ENCODE measurements at regions not wholly inside any gene's neighbourhood (a gene's known extent, or its start where the extent isn't known, plus 50 kb on each side); places are given as distances from the start of the nearest gene placed in this dataset.

GRCh38 chr10:83881661-83882060, 257.6 kb upstream of the GHITM start:
- TF ChIP-seq SIN3A (IDR thresholded peaks at IDR 0.05; ENCODE audit: low read depth): no peak
- no peak for TF ChIP-seq CTCF (IDR thresholded peaks at IDR 0.05 in 2 of 3, conservative IDR thresholded peaks at IDR 0.05 in 1 of 3; ENCODE audit: borderline replicate concordance in 1 of 3, insufficient read depth in 1 of 3, low read depth in 2 of 3, low read length in 2 of 3)
- no peak for TF ChIP-seq YY1 (IDR thresholded peaks at IDR 0.05; ENCODE audit: extremely low read depth, insufficient replicate concordance, low read depth, low read length)
- no peak for TF ChIP-seq ZFX (IDR thresholded peaks at IDR 0.05)
- no peak for TF ChIP-seq REST (IDR thresholded peaks at IDR 0.05; ENCODE audit: low read depth)
- no peak for TF ChIP-seq ATF3 (IDR thresholded peaks at IDR 0.05)
- no peak for TF ChIP-seq RAD21 (IDR thresholded peaks at IDR 0.05; ENCODE audit: low read depth)
- TF ChIP-seq CEBPB (IDR thresholded peaks at IDR 0.05; ENCODE audit: low read depth): no peak
- TF ChIP-seq POLR2AphosphoS5 (IDR thresholded peaks at IDR 0.05; ENCODE audit: low read depth, low read length): no peak
- TF ChIP-seq POLR2A (IDR thresholded peaks at IDR 0.05; ENCODE audit: borderline replicate concordance, extremely low read depth, insufficient read depth, insufficient read length): no peak

Measured in HCT116 (cell line).